Astrocyte of the cerebellum (primary cell): ENCODE measurements at regions not wholly inside any gene's neighbourhood (a gene's known extent, or its start where the extent isn't known, plus 50 kb on each side); places are given as distances from the start of the nearest gene placed in this dataset.
A peak's percentile ranks its signal among the peaks of the same experiment; 100 is the strongest.

Experiments
- DNase-seq: peaks from one replicate; pipeline ENCODE4 v3.0.0-alpha.2; 2011; ENCODE audit warnings: low read depth
- H3K4me3 ChIP-seq: 2 replicates; pipeline ENCODE4 v1.5.1; 2011; ENCODE audit warnings: mild to moderate bottlenecking, low read depth, low read length, moderate library complexity
- CTCF ChIP-seq: IDR thresholded peaks from 2 replicates; pipeline ENCODE4 v1.5.1; 2012; ENCODE audit warnings: low read length, low read depth, moderate library complexity, mild to moderate bottlenecking; ENCODE audit errors: missing control alignments
- in situ Hi-C: cut with HindIII; loops from 2 replicates; pipeline ENCODE4 v1.10.0; 2017; ENCODE audit warnings: low sequenced_read_pairs

GRCh38 chr12:23423097-23423687 lies 526.3 kb downstream of the SOX5 start:
- DNase-seq, result no peak
- no peak overlapping the region for H3K4me3 ChIP-seq
- TF ChIP-seq CTCF, result no peak
- in situ Hi-C loops, result no loop called here

- no peak for TF ChIP-seq CTCF
- H3K4me3 ChIP-seq, result no peak overlapping the region
- no peak for DNase-seq
- in situ Hi-C loops, result no loop called here
These were observed 525.7 kb downstream of the SOX5 start for GRCh38 chr12:23423796-23424195.

- no peak overlapping the region for H3K4me3 ChIP-seq
- in situ Hi-C loops, result loop anchor here (5.0 kb wide), 1 partner anchor 82 kb away; no protein-coding TSS in a partner anchor
- DNase-seq, result no peak
- no peak for TF ChIP-seq CTCF
These were observed 524.8 kb downstream of the SOX5 start for GRCh38 chr12:23424685-23425084.

- DNase-seq, result no peak
- in situ Hi-C loops, result loop anchor here (5.0 kb wide), 1 partner anchor 84 kb away; no protein-coding TSS in a partner anchor
- H3K4me3 ChIP-seq, result no peak overlapping the region
- no peak for TF ChIP-seq CTCF
These were observed 523.1 kb downstream of the SOX5 start for GRCh38 chr12:23426328-23426727.

GRCh38 chr12:23428758-23429157 lies 520.7 kb downstream of the SOX5 start:
- in situ Hi-C loops, result loop anchor here (5.0 kb wide), 1 partner anchor 86 kb away; no protein-coding TSS in a partner anchor
- H3K4me3 ChIP-seq, result no peak overlapping the region
- DNase-seq, result no peak
- no peak for TF ChIP-seq CTCF

- in situ Hi-C loops, result no loop called here
- no peak overlapping the region for H3K4me3 ChIP-seq
- DNase-seq, result peak; percentile 38
- no peak for TF ChIP-seq CTCF
These were observed 518.5 kb downstream of the SOX5 start for GRCh38 chr12:23431006-23431405.
